PC-3 (cell line): ENCODE measurements at regions not wholly inside any gene's neighbourhood (a gene's known extent, or its start where the extent isn't known, plus 50 kb on each side); places are given as distances from the start of the nearest gene placed in this dataset.

ENCODE experiments used
- ATAC-seq: fragments of 200-7000 bp; cut with Tn5 transposase; 2 replicates; pipeline ENCODE4 v1.9.1; 2020; ENCODE audit warnings: mild to moderate bottlenecking, moderate library complexity
- BruUV-seq: library from RNA; stranded (reverse); fragments of 400-500 nt; replicated peaks from 2 replicates; lab custom pipeline; 2021; lab: Mats Ljungman, UMichigan
- CTCF ChIA-PET: fragments of 300-600 bp; sonication (Branson Sonifier 250); formaldehyde crosslinking; loops from one replicate; lab custom pipeline; 2022; ENCODE audit warnings: antibody characterized with exemption; lab: Charles Lee
- POLR2A ChIA-PET: fragments of 300-600 bp; sonication (Branson Sonifier 250); formaldehyde crosslinking; loops from one replicate; lab custom pipeline; 2022; ENCODE audit warnings: antibody characterized with exemption; ENCODE audit not compliant: unreplicated experiment; lab: Charles Lee
- DNase-seq: peaks from one replicate; pipeline ENCODE4 v3.0.0-alpha.2; 2015
- H2AFZ ChIP-seq: fragments of 300-600 bp; sonication (generic); 2 replicates; pipeline ENCODE4 v1.6.0; 2016; ENCODE audit warnings: antibody characterized with exemption, low read length
- H3F3A ChIP-seq: fragments of 300-600 bp; sonication (generic); one replicate; pipeline ENCODE4 v1.6.0; 2017; ENCODE audit warnings: antibody characterized with exemption, low read length, control low read depth, mild to moderate bottlenecking; ENCODE audit not compliant: unreplicated experiment
- H3K27ac ChIP-seq: fragments of 300-600 bp; sonication (generic); 2 replicates; pipeline ENCODE4 v1.5.1; 2016; ENCODE audit warnings: mild to moderate bottlenecking, low read length
- H3K27me3 ChIP-seq: fragments of 300-600 bp; sonication (generic); 2 replicates; pipeline ENCODE4 v1.6.1; 2016; ENCODE audit warnings: low read length, mixed read lengths
- H3K36me3 ChIP-seq: fragments of 300-600 bp; sonication (generic); 2 replicates; pipeline ENCODE4 v1.6.1; 2016; ENCODE audit warnings: low read depth, mixed run types, low read length, mixed read lengths
- H3K4me1 ChIP-seq: fragments of 300-600 bp; sonication (generic); 2 replicates; pipeline ENCODE4 v1.5.1; 2016; ENCODE audit warnings: low read length; ENCODE audit not compliant: insufficient read depth
- H3K4me2 ChIP-seq: fragments of 300-600 bp; sonication (generic); 2 replicates; pipeline ENCODE4 v1.6.0; 2016; ENCODE audit warnings: low read length
- H3K4me3 ChIP-seq: fragments of 300-600 bp; sonication (generic); 2 replicates; pipeline ENCODE4 v1.5.1; 2016; ENCODE audit warnings: mild to moderate bottlenecking, low read length, mixed read lengths
- H3K79me2 ChIP-seq: fragments of 300-600 bp; sonication (generic); 2 replicates; pipeline ENCODE4 v1.6.1; 2017; ENCODE audit warnings: low read length, mixed read lengths
- H3K9ac ChIP-seq: fragments of 300-600 bp; sonication (generic); 2 replicates; pipeline ENCODE4 v1.6.0; 2016; ENCODE audit warnings: mild to moderate bottlenecking, low read length
- H3K9me2 ChIP-seq: fragments of 300-600 bp; sonication (generic); replicated peaks from 2 replicates; pipeline ENCODE4 v1.6.1; 2016; ENCODE audit warnings: mixed run types, low read length, mixed read lengths
- H3K9me3 ChIP-seq: fragments of 300-600 bp; sonication (generic); 2 replicates; pipeline ENCODE4 v1.6.1; 2016; ENCODE audit warnings: low read length, mixed read lengths
- H4K20me1 ChIP-seq: fragments of 300-600 bp; sonication (generic); 2 replicates; pipeline ENCODE4 v1.6.1; 2016; ENCODE audit warnings: low read length, mixed read lengths
- EZH2 ChIP-seq: fragments of 300-600 bp; sonication (generic); IDR thresholded peaks from one replicate; pipeline ENCODE4 v1.6.1; 2017; ENCODE audit warnings: antibody characterized with exemption, mild to moderate bottlenecking, low read length; ENCODE audit not compliant: unreplicated experiment
- EZH2phosphoT487 ChIP-seq: fragments of 300-600 bp; sonication (generic); IDR thresholded peaks from 2 replicates; pipeline ENCODE4 v1.6.1; 2018; ENCODE audit warnings: mild to moderate bottlenecking, antibody characterized with exemption, low read length, borderline replicate concordance
- intact Hi-C: fragments of 100-400 bp; cut with micrococcal nuclease; formaldehyde crosslinking; loops from 2 replicates; pipeline ENCODE4 v1.9.0; 2023
- TF ChIP-seq, protein P1 (sequence below): fragments of 300-600 bp; sonication (generic); conservative IDR thresholded peaks from 2 replicates; pipeline ENCODE4 v1.5.1; 2017; ENCODE audit warnings: antibody characterized with exemption, low read depth, mild to moderate bottlenecking, low read length

DNA sequence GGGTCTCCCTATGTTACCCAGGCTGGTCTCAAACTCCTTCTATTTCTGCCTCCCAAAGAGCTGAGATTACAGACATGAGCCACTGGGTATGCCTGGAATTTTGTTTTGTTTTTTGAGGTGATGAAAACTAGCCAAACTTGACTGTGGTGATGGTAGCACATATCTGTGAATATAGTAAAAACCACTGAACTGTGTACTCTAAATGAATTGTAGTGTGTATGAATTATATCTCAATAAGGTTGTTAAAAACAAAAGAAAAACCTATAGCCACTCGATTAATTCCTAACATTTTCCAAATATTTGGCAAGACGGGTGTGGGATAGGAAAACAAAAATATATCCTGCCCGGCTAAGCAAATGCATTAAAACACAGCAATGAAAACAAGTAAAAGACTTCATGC, 1302.3 kb upstream of the CHAC2 start:
- Histone ChIP-seq H3K4me3 (no peak overlapping the region), H3K79me2 (no peaks in the 10 kb centered on the region), H3K4me1 (no peaks in the 10 kb centered on the region), H3K27me3 (no peaks in the 10 kb centered on the region), H3K9me3 (no peaks in the 10 kb centered on the region), H3K36me3 (no peaks in the 10 kb centered on the region), H3K9me2 (no peaks in the 10 kb centered on the region), H3K27ac (no peak overlapping the region), H3F3A (no peaks in the 10 kb centered on the region), H3K4me2 (no peak overlapping the region), H2AFZ (no peak overlapping the region), H4K20me1 (no peaks in the 10 kb centered on the region), H3K9ac (no peak overlapping the region)
- DNase-seq, result no peak
- POLR2A ChIA-PET, result no interaction called here
- intact Hi-C loops, result no loop called here
- no TSS peak for BruUV-seq
- ATAC-seq, result no peak
- TF ChIP-seq EZH2phosphoT487 (no peak), EZH2 (no peak)
- TF ChIP-seq, protein P1, sequence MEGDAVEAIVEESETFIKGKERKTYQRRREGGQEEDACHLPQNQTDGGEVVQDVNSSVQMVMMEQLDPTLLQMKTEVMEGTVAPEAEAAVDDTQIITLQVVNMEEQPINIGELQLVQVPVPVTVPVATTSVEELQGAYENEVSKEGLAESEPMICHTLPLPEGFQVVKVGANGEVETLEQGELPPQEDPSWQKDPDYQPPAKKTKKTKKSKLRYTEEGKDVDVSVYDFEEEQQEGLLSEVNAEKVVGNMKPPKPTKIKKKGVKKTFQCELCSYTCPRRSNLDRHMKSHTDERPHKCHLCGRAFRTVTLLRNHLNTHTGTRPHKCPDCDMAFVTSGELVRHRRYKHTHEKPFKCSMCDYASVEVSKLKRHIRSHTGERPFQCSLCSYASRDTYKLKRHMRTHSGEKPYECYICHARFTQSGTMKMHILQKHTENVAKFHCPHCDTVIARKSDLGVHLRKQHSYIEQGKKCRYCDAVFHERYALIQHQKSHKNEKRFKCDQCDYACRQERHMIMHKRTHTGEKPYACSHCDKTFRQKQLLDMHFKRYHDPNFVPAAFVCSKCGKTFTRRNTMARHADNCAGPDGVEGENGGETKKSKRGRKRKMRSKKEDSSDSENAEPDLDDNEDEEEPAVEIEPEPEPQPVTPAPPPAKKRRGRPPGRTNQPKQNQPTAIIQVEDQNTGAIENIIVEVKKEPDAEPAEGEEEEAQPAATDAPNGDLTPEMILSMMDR, result no peak
- CTCF ChIA-PET, result no interaction called here

DNA sequence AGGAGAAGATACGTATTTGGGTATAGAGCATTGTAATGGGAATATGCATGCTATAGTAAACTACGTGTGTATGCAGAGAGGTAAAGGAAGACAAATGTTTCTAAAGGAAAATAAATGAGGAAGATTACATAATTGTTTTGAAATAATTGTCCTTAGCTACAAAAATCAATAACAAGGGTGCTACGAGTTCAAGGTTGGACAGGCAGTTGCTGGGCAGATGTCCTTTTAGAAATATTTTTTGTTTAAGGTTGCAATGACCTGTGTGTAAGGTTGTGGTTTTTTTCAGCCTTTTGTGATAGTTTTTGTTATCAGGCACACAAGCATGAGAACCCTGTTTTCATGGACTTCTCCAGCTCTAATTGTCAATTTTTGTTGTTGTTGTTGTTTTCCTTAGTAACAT, 1304.1 kb upstream of the CHAC2 start:
- Histone ChIP-seq H3K27me3 (no peaks in the 10 kb centered on the region), H3K79me2 (no peaks in the 10 kb centered on the region), H3K27ac (no peak overlapping the region), H3K36me3 (no peaks in the 10 kb centered on the region), H3K9ac (no peak overlapping the region), H3K9me3 (no peaks in the 10 kb centered on the region), H3F3A (no peaks in the 10 kb centered on the region), H4K20me1 (no peaks in the 10 kb centered on the region), H3K4me1 (no peaks in the 10 kb centered on the region), H2AFZ (no peak overlapping the region), H3K9me2 (no peaks in the 10 kb centered on the region), H3K4me2 (no peak overlapping the region), H3K4me3 (no peak overlapping the region)
- TF ChIP-seq EZH2, result no peak
- TF ChIP-seq, protein P1, result no peak
- TF ChIP-seq EZH2phosphoT487, result no peak
- ChIA-PET CTCF (no interaction called here), POLR2A (no interaction called here)
- BruUV-seq, result no TSS peak
- DNase-seq (no peak), ATAC-seq (no peak)
- intact Hi-C loops, result no loop called here

DNA sequence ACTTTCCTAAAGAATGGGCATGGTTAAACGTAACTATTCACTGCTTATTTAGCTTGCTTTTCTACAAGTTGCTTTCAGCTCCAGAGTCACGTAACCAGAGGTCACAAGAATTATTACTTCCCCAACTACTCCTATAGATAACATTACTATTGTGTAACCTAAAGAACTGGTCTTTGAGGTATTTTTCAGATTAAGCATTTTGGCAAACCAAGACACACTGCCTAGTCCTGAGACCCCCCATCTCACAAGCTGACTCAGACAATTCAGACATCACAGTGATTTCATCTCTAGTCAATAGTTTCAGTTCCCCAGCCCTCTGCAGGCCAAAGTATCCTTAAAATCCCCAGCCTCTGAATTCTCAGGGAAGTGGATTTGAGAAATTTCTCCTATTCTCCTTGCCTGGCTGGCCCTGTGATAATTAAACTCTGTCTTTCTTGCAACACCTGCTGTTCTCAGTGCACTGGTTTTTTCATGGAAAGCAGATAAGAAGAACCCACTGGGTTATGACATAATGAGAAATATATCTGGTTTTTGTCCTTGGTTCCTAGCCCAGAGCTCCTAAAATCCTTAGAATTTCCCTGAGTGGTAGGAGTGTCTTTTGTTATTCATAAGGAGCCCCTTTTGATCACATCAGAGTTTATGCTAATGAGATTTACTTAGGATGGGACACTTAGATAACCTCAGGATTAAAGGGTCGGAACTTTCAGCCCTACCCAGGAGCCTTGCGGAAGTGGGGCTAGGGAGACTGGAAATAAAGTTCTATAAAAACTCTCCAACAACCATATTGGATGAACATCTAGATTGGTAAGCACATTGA, 1310.8 kb upstream of the CHAC2 start:
- no peaks in the 10 kb centered on the region for H3K27me3 ChIP-seq
- no peak overlapping the region for H3K9ac ChIP-seq
- H3F3A ChIP-seq, result no peaks in the 10 kb centered on the region
- no peak overlapping the region for H2AFZ ChIP-seq
- BruUV-seq, result no TSS peak
- H4K20me1 ChIP-seq, result no peaks in the 10 kb centered on the region
- ATAC-seq, result no peak
- POLR2A ChIA-PET, result no interaction called here
- no peak for TF ChIP-seq EZH2phosphoT487
- TF ChIP-seq EZH2, result no peak
- TF ChIP-seq, protein P1, result no peak
- H3K36me3 ChIP-seq, result no peaks in the 10 kb centered on the region
- no peaks in the 10 kb centered on the region for H3K4me1 ChIP-seq
- no peak overlapping the region for H3K4me3 ChIP-seq
- CTCF ChIA-PET, result no interaction called here
- H3K9me2 ChIP-seq, result no peaks in the 10 kb centered on the region
- H3K9me3 ChIP-seq, result no peaks in the 10 kb centered on the region
- H3K27ac ChIP-seq, result no peak overlapping the region
- no peaks in the 10 kb centered on the region for H3K79me2 ChIP-seq
- no peak for DNase-seq
- intact Hi-C loops, result no loop called here
- H3K4me2 ChIP-seq, result no peak overlapping the region
